ENCODE measurements at regions not wholly inside any gene's neighbourhood (a gene's known extent, or its start where the extent isn't known, plus 50 kb on each side); places are given as distances from the start of the nearest gene placed in this dataset.

GRCh38 chr6:156150391-156150790 is 626.8 kb upstream of the ARID1B start:
- 37 to 40% (median 39%) methylated on average over 1 of the region's 1 CpG for WGBS, 3 donors
- H3K27me3 ChIP-seq (ENCODE audit: control insufficient read depth in 3 of 3, insufficient read depth in 3 of 3, low read length in 3 of 3), result no peaks in the 10 kb centered on the region
- no peak overlapping the region for H3K4me3 ChIP-seq (ENCODE audit: low read depth in 1 of 3, low read length in 3 of 3)
- DNase-seq (no peak), FAIRE-seq (no peak)
- no peaks in the 10 kb centered on the region for H3K9me3 ChIP-seq (ENCODE audit: control insufficient read depth in 2 of 2, insufficient read depth in 1 of 2, low read depth in 1 of 2, low read length in 1 of 2)
- no peaks in the 10 kb centered on the region for H3K4me1 ChIP-seq (ENCODE audit: control insufficient read depth in 3 of 3, insufficient read depth in 2 of 3, low read depth in 1 of 3, low read length in 2 of 3)
- H3K36me3 ChIP-seq (ENCODE audit: control insufficient read depth in 3 of 3, insufficient read depth in 2 of 3, low read depth in 1 of 3, low read length in 3 of 3), result no peaks in the 10 kb centered on the region
- no peak overlapping the region for H3K27ac ChIP-seq (ENCODE audit: low read depth in 1 of 3, low read length in 2 of 3)

GRCh38 chr6:156146891-156147290 is 630.3 kb upstream of the ARID1B start:
- DNase-seq (no peak), FAIRE-seq (no peak)
- 62 to 74% (median 72%) methylated on average over 7 of the region's 7 CpGs for WGBS, 3 donors
- no peak overlapping the region for H3K4me3 ChIP-seq (ENCODE audit: low read depth in 1 of 3, low read length in 3 of 3)
- H3K27ac ChIP-seq (ENCODE audit: low read depth in 1 of 3, low read length in 2 of 3), result no peak overlapping the region
- no peaks in the 10 kb centered on the region for H3K36me3 ChIP-seq (ENCODE audit: control insufficient read depth in 3 of 3, insufficient read depth in 2 of 3, low read depth in 1 of 3, low read length in 3 of 3)
- no peaks in the 10 kb centered on the region for H3K4me1 ChIP-seq (ENCODE audit: control insufficient read depth in 3 of 3, insufficient read depth in 2 of 3, low read depth in 1 of 3, low read length in 2 of 3)
- no peaks in the 10 kb centered on the region for H3K27me3 ChIP-seq (ENCODE audit: control insufficient read depth in 3 of 3, insufficient read depth in 3 of 3, low read length in 3 of 3)
- peaks cover 0 to 11% of the 10 kb centered on the region in 2 donors for H3K9me3 ChIP-seq (ENCODE audit: control insufficient read depth in 2 of 2, insufficient read depth in 1 of 2, low read depth in 1 of 2, low read length in 1 of 2)

GRCh38 chr6:156131221-156131903 is 645.8 kb upstream of the ARID1B start:
- Histone ChIP-seq H3K27me3 (ENCODE audit: control insufficient read depth in 3 of 3, insufficient read depth in 3 of 3, low read length in 3 of 3) (no peaks in the 10 kb centered on the region), H3K4me1 (ENCODE audit: control insufficient read depth in 3 of 3, insufficient read depth in 2 of 3, low read depth in 1 of 3, low read length in 2 of 3) (no peaks in the 10 kb centered on the region), H3K36me3 (ENCODE audit: control insufficient read depth in 3 of 3, insufficient read depth in 2 of 3, low read depth in 1 of 3, low read length in 3 of 3) (no peaks in the 10 kb centered on the region), H3K4me3 (ENCODE audit: low read depth in 1 of 3, low read length in 3 of 3) (no peak overlapping the region), H3K9me3 (ENCODE audit: control insufficient read depth in 2 of 2, insufficient read depth in 1 of 2, low read depth in 1 of 2, low read length in 1 of 2) (peaks cover 0 to 4% of the 10 kb centered on the region in 2 donors), H3K27ac (ENCODE audit: low read depth in 1 of 3, low read length in 2 of 3) (peak overlapping the region in 1 of 3 donors; percentile 54)
- FAIRE-seq, result no peak
- 71 to 84% (median 78%) methylated on average over 6 of the region's 6 CpGs for WGBS, 3 donors
- DNase-seq, result no peak

- WGBS, 3 donors, result 70 to 80% (median 75%) methylated on average over 5 of the region's 5 CpGs
- DNase-seq, result no peak
These were observed 650.6 kb upstream of the ARID1B start for GRCh38 chr6:156126535-156126934.

GRCh38 chr6:156125844-156126243 is 651.3 kb upstream of the ARID1B start:
- Histone ChIP-seq H3K36me3 (ENCODE audit: control insufficient read depth in 3 of 3, insufficient read depth in 2 of 3, low read depth in 1 of 3, low read length in 3 of 3) (no peaks in the 10 kb centered on the region), H3K9me3 (ENCODE audit: control insufficient read depth in 2 of 2, insufficient read depth in 1 of 2, low read depth in 1 of 2, low read length in 1 of 2) (no peaks in the 10 kb centered on the region), H3K4me3 (ENCODE audit: low read depth in 1 of 3, low read length in 3 of 3) (no peak overlapping the region), H3K27me3 (ENCODE audit: control insufficient read depth in 3 of 3, insufficient read depth in 3 of 3, low read length in 3 of 3) (no peaks in the 10 kb centered on the region), H3K4me1 (ENCODE audit: control insufficient read depth in 3 of 3, insufficient read depth in 2 of 3, low read depth in 1 of 3, low read length in 2 of 3) (no peaks in the 10 kb centered on the region), H3K27ac (ENCODE audit: low read depth in 1 of 3, low read length in 2 of 3) (no peak overlapping the region)
- FAIRE-seq (no peak), DNase-seq (no peak)
- 73 to 84% (median 77%) methylated on average over 2 of the region's 2 CpGs for WGBS, 3 donors

More at GRCh38 chr6:156126535-156126934, 650.6 kb upstream of the ARID1B start:
- no peaks in the 10 kb centered on the region for H3K27me3 ChIP-seq (ENCODE audit: control insufficient read depth in 3 of 3, insufficient read depth in 3 of 3, low read length in 3 of 3)
- no peak overlapping the region for H3K4me3 ChIP-seq (ENCODE audit: low read depth in 1 of 3, low read length in 3 of 3)
- no peak for FAIRE-seq
- H3K36me3 ChIP-seq (ENCODE audit: control insufficient read depth in 3 of 3, insufficient read depth in 2 of 3, low read depth in 1 of 3, low read length in 3 of 3), result no peaks in the 10 kb centered on the region
- H3K27ac ChIP-seq (ENCODE audit: low read depth in 1 of 3, low read length in 2 of 3), result no peak overlapping the region
- H3K4me1 ChIP-seq (ENCODE audit: control insufficient read depth in 3 of 3, insufficient read depth in 2 of 3, low read depth in 1 of 3, low read length in 2 of 3), result no peaks in the 10 kb centered on the region
- H3K9me3 ChIP-seq (ENCODE audit: control insufficient read depth in 2 of 2, insufficient read depth in 1 of 2, low read depth in 1 of 2, low read length in 1 of 2), result no peaks in the 10 kb centered on the region

- DNase-seq (no peak), FAIRE-seq (no peak)
- no peaks in the 10 kb centered on the region for H3K9me3 ChIP-seq (ENCODE audit: control insufficient read depth in 2 of 2, insufficient read depth in 1 of 2, low read depth in 1 of 2, low read length in 1 of 2)
- no peaks in the 10 kb centered on the region for H3K4me1 ChIP-seq (ENCODE audit: control insufficient read depth in 3 of 3, insufficient read depth in 2 of 3, low read depth in 1 of 3, low read length in 2 of 3)
- WGBS, 3 donors, result 78 to 91% (median 90%) methylated on average over 5 of the region's 5 CpGs
- no peaks in the 10 kb centered on the region for H3K27me3 ChIP-seq (ENCODE audit: control insufficient read depth in 3 of 3, insufficient read depth in 3 of 3, low read length in 3 of 3)
- H3K36me3 ChIP-seq (ENCODE audit: control insufficient read depth in 3 of 3, insufficient read depth in 2 of 3, low read depth in 1 of 3, low read length in 3 of 3), result no peaks in the 10 kb centered on the region
- no peak overlapping the region for H3K4me3 ChIP-seq (ENCODE audit: low read depth in 1 of 3, low read length in 3 of 3)
- no peak overlapping the region for H3K27ac ChIP-seq (ENCODE audit: low read depth in 1 of 3, low read length in 2 of 3)
These were observed 653.4 kb upstream of the ARID1B start for GRCh38 chr6:156123731-156124130.

- no peak for DNase-seq
- Histone ChIP-seq H3K27me3 (ENCODE audit: control insufficient read depth in 3 of 3, insufficient read depth in 3 of 3, low read length in 3 of 3) (no peaks in the 10 kb centered on the region), H3K4me3 (ENCODE audit: low read depth in 1 of 3, low read length in 3 of 3) (no peak overlapping the region), H3K36me3 (ENCODE audit: control insufficient read depth in 3 of 3, insufficient read depth in 2 of 3, low read depth in 1 of 3, low read length in 3 of 3) (no peaks in the 10 kb centered on the region), H3K9me3 (ENCODE audit: control insufficient read depth in 2 of 2, insufficient read depth in 1 of 2, low read depth in 1 of 2, low read length in 1 of 2) (no peaks in the 10 kb centered on the region), H3K27ac (ENCODE audit: low read depth in 1 of 3, low read length in 2 of 3) (no peak overlapping the region), H3K4me1 (ENCODE audit: control insufficient read depth in 3 of 3, insufficient read depth in 2 of 3, low read depth in 1 of 3, low read length in 2 of 3) (no peaks in the 10 kb centered on the region)
- FAIRE-seq, result no peak
- WGBS, 3 donors, result 73 to 88% (median 75%) methylated on average over 6 of the region's 6 CpGs
These were observed 655.2 kb upstream of the ARID1B start for GRCh38 chr6:156121973-156122372.

GRCh38 chr6:156114541-156114940 is 658.9 kb upstream of the NOX3 start:
- H3K36me3 ChIP-seq (ENCODE audit: control insufficient read depth in 3 of 3, insufficient read depth in 2 of 3, low read depth in 1 of 3, low read length in 3 of 3), result no peaks in the 10 kb centered on the region
- FAIRE-seq (no peak), DNase-seq (no peak)
- WGBS, 3 donors, result 74 to 87% (median 82%) methylated on average over 3 of the region's 3 CpGs
- no peaks in the 10 kb centered on the region for H3K4me1 ChIP-seq (ENCODE audit: control insufficient read depth in 3 of 3, insufficient read depth in 2 of 3, low read depth in 1 of 3, low read length in 2 of 3)
- H3K4me3 ChIP-seq (ENCODE audit: low read depth in 1 of 3, low read length in 3 of 3), result no peak overlapping the region
- H3K9me3 ChIP-seq (ENCODE audit: control insufficient read depth in 2 of 2, insufficient read depth in 1 of 2, low read depth in 1 of 2, low read length in 1 of 2), result no peaks in the 10 kb centered on the region
- H3K27ac ChIP-seq (ENCODE audit: low read depth in 1 of 3, low read length in 2 of 3), result no peak overlapping the region
- no peaks in the 10 kb centered on the region for H3K27me3 ChIP-seq (ENCODE audit: control insufficient read depth in 3 of 3, insufficient read depth in 3 of 3, low read length in 3 of 3)

GRCh38 chr6:156113631-156114030 is 658.0 kb upstream of the NOX3 start:
- FAIRE-seq, result no peak
- H3K27ac ChIP-seq (ENCODE audit: low read depth in 1 of 3, low read length in 2 of 3), result no peak overlapping the region
- H3K36me3 ChIP-seq (ENCODE audit: control insufficient read depth in 3 of 3, insufficient read depth in 2 of 3, low read depth in 1 of 3, low read length in 3 of 3), result no peaks in the 10 kb centered on the region
- H3K27me3 ChIP-seq (ENCODE audit: control insufficient read depth in 3 of 3, insufficient read depth in 3 of 3, low read length in 3 of 3), result no peaks in the 10 kb centered on the region
- no peaks in the 10 kb centered on the region for H3K4me1 ChIP-seq (ENCODE audit: control insufficient read depth in 3 of 3, insufficient read depth in 2 of 3, low read depth in 1 of 3, low read length in 2 of 3)
- H3K4me3 ChIP-seq (ENCODE audit: low read depth in 1 of 3, low read length in 3 of 3), result no peak overlapping the region
- 78 to 88% (median 85%) methylated on average over 3 of the region's 3 CpGs for WGBS, 3 donors
- no peak for DNase-seq
- no peaks in the 10 kb centered on the region for H3K9me3 ChIP-seq (ENCODE audit: control insufficient read depth in 2 of 2, insufficient read depth in 1 of 2, low read depth in 1 of 2, low read length in 1 of 2)
